ACHN (cell line): ENCODE measurements at regions not wholly inside any gene's neighbourhood (a gene's known extent, or its start where the extent isn't known, plus 50 kb on each side); places are given as distances from the start of the nearest gene placed in this dataset.

ENCODE experiments used
- DNase-seq: peaks from one replicate; pipeline ENCODE4 v3.0.0-alpha.2; 2015
- in situ Hi-C: cut with HindIII; loops from 2 replicates; pipeline ENCODE4 v1.10.0; 2017; ENCODE audit warnings: low sequenced_read_pairs, low pct_ligation_motif_present, low pct_unique_long_range_greater_than_20kb

DNA sequence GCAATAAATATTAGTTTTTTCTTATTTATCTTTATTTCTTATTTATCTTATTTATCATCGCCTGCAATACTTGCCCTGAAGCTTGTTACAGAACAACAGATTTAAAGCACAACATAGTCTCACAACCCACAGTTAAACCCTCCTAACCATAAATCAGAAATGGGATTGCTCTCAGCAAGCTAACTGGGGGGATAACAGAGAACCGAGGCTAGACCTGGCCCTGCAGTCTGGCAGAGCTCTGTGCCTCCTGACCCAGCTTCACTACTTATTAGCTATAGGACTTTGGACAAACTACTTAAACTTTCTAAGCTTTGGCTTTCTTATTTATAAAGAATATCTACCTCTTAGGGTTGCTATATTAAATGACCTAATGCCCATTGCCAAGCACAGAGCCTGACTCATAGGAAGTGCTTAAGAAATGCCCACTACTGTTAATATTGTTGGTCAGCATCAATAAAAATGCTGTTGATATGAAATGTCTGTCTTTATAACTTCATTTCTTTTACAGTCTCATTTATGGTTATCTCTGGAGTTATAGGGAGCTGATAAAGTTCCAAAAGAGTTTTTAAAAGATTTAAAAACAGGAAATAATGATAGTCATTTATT is 87.9 kb upstream of the BEND6 start:
- DNase-seq: peak; percentile 43
- in situ Hi-C loops: no loop called here

DNA sequence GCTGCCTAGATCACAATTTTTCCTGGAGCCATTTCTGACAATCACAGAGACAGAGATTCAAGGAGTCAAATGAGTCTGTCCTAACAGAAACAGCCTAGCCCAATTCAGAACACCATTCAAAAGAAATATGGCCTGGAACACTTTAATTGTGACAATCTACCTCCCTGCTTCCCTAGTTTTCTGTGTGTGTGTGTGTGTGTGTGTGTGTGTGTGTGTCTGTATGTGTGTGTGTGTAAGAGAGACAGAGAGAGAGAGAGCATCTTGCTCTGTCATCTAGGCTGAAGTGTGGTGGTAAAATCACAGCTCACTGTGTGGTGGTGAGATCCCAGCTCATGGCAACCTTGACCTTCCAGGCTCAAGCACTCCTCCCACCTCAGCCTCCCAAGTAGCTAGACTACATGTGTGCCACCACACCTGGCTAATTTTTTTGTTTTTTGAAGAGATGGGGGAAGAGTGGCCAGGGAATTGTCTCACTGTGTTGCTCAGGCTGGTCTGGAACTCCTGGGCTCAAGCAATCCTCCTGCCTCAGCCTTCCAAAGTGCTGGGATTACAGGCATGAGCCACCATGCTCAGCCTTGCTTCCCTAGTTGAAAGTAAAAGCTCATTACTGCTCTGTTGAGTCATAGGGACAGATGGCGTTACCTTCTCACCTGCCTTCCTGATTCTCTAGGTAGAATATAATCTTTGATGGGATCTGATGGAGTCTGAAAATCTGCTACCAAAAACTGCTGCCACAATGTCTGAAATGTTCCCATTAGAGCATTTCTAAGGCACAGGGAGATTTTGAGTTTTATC is 89.6 kb upstream of the BEND6 start:
- in situ Hi-C loops: no loop called here
- no peak for DNase-seq

DNA sequence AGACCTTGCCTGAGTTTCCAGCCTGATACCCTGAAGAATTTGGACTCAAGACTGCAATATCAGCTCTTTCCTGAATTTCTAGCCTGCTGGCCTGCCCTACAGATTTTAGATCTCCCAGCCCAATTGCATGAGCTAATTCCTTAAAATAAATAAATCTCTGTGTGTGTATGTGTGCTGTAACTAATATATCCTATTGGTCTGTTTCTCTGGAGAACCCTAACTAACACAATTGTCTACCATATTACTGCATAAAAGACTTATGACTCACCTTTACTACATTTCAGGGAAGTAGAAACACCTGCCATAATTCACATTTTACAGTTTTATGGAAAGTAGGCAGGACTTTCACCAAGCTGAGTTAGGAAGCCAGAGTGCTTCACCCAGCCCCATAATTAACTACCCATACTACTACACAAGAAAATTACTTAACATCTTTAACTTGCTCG is 90.7 kb upstream of the BEND6 start:
- in situ Hi-C loops: no loop called here
- peak; percentile 19 for DNase-seq

DNA sequence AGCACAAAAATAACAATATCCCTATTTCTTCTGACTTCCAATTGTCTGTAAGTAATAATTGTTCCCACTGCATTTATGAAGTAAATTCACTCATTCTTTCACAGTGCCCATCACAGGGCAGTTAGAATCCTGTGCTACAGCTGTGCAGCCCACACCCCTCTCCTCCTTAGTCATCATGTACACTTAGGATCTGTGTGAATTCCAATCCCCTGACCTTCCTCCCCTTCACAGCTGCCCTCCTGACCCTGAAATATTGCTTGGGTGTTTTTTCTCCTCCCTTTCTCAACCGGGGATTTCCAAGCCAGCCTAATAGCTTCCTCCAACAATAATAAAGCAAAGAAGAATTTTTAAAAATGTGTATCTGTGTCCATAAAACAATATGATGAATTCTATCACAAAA is 91.5 kb upstream of the BEND6 start:
- in situ Hi-C loops: no loop called here

DNA sequence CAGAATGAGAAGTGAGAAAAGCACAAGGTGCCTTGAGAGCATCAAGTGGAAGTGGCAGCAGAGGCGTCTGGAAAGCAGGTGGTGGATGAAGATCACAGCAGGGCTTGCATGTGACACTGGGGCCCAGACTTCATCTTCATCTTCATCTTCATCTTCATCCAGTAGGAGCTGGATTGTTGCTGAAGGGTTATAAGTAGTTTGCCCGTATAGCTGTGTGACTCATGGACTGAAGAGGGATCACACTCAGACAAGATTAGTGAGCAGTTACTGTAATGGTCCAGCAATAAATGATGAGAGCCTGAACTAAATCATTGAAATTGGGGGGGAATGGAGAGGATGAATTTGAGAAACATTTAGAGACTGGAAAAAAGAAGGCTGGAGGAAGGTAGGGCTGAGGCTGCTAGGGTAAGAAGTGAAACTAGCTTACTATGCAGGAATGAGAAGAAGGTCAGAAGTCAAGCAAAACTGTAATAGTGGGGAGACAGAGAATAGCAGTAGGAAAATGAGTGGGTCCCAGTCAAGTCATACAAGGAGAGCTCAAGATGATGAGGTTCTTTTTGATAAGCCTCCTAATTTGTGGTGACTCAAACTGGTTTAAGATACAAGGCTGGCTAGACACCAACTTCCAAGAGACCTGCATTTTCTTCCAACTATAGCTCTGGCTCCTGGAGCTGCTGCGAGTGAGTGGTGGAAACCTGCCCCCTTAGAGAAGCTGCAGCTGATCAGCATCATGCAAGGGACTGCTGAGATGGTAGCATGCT is 92.3 kb upstream of the BEND6 start:
- in situ Hi-C loops: no loop called here
- peak; percentile 36 for DNase-seq

More for the DNA sequence above, 91.5 kb upstream of the BEND6 start:
- DNase-seq: peak; percentile 80

DNA sequence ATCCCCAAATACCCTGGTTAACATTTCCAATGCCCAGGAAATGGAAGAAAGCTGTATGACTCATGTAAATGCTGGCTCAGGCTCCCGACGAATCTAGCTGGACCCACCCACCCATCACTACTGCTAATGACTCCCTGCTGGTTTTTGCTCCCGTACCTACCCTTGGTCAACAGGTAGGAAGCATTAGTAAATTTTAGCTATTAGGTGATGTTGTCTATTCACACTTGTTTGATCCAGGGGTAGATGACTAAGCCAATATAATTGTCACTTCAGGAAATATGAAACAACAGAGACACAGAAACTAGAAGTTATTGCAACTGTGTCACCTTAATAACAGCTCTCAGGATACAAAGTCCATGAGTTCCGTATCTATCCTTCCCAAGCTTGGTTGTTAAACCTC is 94.4 kb upstream of the BEND6 start:
- in situ Hi-C loops: no loop called here

DNA sequence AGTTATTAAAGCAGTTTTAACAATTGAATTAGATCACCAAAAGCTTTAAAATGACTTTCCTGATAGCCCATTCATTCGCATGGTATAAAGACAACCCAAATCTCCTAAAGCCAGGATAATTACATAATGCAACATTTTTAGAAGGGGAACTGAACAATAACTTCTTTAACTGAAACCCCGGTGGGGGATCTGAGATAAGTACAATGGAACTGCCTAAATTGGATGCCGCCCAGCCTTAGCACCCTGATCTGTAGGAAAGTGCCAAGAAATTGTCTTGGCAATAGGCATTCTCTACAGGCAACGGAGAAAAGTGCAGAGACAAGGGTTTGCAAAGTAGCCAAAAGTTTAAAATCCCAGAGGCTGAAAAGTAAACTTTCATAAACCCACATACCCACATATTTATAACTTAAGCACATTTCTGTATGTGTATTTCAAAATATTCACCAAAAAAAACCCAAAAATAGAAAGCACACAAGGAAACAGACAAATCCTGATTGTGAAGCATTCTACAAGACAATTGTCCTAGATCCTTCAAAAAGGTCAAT is 98.8 kb upstream of the BEND6 start:
- no peak for DNase-seq
- in situ Hi-C loops: no loop called here

More for the DNA sequence above, 94.4 kb upstream of the BEND6 start:
- DNase-seq: peak; percentile 42

DNA sequence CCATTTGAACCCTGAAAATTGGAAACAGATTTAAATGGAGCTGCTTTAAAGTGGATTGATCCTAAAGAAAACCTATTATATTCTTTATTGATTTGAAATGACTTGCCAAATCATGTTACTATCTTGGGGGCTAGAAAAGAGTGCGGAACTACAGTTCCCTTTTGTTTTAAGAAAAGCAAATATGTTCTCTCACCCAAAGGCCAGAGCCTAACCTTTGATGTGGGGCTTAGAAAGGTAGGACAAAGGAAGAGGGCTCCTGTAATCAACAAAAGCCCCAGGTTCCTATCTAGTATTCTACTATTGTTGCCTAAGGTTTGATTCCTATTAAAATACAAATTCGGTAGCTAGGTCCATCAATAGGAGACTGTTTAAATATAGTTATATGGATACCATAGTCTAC is 100.8 kb upstream of the BEND6 start:
- DNase-seq: no peak
- in situ Hi-C loops: no loop called here

DNA sequence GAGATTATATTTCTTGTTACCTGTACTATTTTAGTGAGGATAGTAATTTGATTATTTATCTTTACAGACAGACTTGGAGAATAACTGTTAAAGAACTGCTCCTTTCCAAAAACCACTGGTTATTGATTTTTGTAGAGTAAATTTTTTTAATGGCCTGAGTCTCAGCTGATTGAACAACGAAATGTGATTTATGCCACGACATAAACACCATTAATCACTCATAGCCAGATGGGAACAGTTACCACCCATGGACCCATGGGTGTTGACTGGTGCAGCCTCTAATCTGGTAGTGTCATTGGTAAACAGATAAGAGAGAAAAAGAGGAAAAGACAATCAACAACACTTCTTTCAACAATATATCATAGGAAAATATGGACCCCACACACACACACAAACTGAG is 101.4 kb upstream of the BEND6 start:
- DNase-seq: no peak
- in situ Hi-C loops: no loop called here

DNA sequence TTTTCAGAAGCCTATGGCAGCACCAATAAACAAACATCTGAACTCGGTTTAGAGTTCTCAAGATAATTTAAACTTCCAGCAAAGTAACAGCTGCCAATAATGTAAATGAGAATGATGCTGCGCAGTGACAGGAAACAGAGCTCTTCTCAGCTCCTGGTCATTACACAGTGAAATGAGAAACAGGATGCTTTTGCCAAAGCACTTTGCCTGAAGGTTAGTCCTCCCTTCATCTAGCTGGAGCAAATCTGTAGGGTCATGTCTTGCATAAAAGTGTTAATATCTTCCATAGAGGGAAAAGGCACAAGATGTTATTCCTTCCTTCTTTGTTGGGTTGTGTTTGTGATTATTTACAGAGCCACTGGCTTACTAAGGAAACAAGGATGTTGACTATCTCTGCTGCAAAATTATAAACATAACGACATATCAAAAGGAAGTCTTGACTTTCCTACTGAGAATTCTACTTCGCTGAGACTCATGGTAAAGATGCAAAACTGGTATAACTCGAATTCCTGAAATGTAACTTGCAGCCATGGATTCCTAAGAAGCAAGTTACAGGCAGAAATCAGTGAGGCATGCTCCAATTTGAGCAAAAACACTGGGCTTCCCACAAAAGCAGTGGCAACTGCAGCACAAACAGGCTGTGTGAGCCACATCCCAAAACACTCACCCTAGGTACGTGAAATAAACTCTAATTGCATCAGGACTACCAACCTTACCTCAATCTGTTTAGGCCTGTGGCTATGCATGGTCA is 102.5 kb upstream of the BEND6 start:
- no peak for DNase-seq
- in situ Hi-C loops: no loop called here

DNA sequence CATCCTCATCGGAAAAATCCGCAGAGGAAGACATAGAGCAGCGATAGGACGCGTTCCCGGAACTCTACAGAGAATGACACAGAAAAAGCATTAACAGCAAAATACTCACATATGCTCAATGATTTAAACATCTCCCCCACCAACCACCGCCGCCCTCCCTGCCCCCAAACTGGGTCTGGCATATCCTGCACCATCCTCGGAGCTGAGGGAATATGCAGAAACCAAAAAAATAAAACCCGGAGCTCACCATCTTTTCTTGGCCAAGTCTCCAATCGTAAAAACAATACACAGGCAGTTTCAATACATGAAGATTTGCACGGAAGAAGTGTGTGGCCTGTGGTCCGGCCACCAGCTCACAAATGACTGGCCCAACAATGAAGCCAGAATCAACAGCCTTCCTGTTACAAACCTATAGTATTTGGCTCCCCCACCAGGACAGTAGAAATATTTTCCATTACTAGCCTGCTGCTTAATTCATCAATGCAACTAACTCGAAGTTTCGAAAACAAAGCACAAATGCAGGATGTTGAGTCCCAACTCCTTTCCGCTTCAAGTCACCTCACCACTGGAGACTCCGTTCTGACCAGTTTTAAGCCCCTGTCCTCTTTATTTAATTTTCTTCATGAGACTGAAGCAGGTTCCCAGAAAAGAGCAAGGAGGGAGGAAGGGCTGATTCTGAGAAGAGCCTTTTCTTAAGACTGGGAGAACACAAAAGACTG is 103.2 kb upstream of the BEND6 start:
- DNase-seq: peak; percentile 84
- in situ Hi-C loops: no loop called here

DNA sequence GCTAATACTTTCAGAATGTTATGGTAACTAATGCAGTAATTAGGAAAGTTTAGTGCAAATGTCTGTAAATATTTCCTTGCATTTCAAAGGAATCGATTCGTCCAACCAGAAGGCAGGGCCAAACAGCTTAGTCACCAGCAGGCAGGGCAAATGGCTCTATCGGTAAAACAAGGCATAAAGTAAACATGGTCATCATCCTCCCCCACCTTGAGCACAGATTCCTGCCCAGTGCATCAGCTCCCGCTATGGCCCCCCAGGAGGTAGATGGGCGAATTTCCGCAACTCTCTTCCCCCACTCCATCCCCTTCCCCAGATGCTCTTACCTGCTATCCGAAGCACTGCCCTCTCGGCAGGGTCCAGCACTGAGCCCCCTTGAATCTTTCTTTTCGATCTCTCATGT is 103.8 kb upstream of the BEND6 start:
- DNase-seq: peak; percentile 59
- in situ Hi-C loops: no loop called here

DNA sequence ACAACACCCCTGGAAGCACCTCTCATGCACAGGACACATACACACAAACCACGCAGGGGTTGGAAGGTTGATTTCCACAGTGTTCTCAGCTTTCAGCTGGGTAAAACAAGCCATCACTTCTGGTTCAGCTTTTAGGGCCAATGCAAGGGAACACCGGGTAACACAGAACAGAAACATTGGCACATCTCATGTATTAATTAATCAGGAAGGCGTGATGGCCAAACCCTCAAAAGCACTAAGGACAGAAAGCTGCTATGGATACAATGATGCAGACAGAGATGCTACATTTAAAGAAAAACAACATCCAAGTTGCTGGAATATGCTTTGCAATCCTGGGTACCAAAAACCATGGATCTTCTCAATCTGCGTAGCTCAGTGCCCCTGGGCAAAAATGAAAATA is 104.3 kb upstream of the BEND6 start:
- DNase-seq: no peak
- in situ Hi-C loops: no loop called here

DNA sequence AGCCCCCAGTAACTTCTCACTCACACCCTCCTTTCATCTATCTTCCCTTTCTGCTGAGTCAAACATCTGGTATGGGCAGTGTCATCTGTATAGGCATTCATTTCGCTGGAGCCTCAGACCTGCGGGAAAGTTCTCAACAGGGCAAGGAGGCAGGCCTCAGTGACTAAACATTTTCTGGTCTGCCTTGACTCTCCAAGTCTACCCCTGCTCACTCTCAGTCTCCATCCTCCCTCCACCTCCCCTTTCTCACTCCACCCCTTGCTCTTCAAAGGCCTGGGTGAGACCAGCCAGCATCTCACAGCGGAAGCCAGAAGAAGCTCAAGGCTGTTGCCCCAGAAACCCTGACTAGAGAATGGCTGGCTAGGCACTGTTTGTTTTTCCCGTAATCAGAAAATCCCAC is 105.0 kb upstream of the BEND6 start:
- in situ Hi-C loops: no loop called here
- DNase-seq: peak; percentile 46

DNA sequence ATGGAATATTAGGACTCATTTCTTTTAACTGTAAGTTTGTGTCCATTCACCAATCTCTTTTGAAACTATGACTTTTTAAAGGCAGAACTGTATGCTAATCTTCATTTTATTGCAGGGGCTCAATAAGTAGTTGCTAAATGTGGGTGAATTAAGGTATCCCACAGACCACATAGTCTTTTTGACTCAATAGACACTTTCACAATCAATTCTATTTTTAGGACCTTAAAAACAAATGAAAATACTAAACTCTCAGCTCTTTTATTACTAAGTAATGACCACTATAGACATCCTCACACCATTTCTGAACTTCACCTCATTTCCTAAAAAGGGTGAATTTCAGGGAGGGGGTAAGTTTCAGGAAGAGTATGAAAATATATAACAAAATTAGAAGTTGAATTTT is 106.8 kb upstream of the BEND6 start:
- in situ Hi-C loops: no loop called here
- DNase-seq: no peak

DNA sequence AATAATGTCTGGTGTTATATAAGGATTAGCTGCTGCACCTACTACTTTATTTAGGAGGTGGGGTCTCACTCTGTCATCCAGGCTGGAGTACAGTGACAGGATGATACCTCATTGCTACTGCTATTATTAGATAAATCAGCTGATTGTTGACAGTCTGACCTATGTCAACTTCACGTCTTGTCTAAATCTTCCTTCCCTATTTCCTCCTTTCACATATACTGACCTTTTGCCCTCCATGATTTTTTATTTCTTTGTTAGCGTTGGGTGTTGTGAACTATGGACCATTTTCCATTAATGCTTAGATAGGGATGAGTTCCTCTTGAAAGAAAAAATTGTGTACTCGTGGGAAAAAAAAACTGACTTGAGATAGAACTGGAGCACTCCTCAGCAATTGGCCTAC is 109.9 kb upstream of the BEND6 start:
- in situ Hi-C loops: no loop called here
- no peak for DNase-seq

DNA sequence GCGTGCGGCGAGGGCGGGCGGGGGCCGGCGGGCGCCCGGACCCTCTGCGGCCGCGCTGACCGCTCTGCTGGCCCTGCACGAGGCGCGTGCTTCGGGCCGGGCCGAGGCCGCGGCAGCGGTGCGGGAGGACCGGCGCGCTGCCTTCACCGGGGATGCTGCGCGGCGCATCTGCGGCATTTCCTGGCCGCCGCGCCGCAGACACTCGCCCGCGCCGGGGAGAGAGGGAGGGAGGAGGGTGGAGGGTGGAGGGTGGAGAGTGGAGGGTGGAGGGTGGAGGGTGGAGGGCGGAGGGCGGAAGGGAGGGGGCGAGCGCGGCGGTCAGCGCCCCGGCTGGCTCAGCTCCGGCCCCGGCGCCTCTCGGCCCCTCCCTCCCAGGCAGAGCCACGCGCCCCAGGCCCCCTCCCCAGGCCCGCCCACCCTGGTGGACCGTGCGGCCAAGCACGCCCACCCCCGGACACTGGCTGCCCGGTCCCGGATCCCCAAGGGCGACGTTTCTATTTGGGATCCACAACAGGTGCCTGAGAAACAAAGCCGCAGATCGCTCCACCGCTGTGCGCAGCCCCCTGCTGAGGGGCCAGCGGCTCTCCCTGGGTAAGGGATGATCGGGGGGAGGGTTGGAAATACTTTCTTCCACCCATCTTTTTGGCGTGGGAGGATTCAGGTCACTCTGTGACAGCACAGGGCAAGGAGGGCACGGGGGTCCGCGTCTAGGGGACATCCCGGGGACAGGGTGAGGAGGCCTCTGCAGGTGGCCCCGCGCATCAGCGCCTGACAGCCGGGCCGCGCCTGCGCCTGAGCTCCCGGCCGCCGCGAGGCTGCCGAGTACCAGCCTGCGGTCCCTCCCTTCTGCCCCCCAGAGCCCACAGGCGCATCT is 111.2 kb upstream of the BEND6 start:
- peak; percentile 84 for DNase-seq
- in situ Hi-C loops: no loop called here
